Activated naive CD4-positive, alpha-beta T cell treated with anti-CD3 and anti-CD28 coated beads, Interleukin-2, amount 10 ng/mL, durations not matched to agents 7 days and 5 days (primary cell): ENCODE measurements at regions not wholly inside any gene's neighbourhood (a gene's known extent, or its start where the extent isn't known, plus 50 kb on each side); places are given as distances from the start of the nearest gene placed in this dataset.
A peak's percentile ranks its signal among the peaks of the same experiment; 100 is the strongest.
"Not testable (repeated sequence)": the region's sequence is repeated elsewhere in the genome, so short reads cannot be mapped to it uniquely, and the experiment has no call there.

Source experiments
- CTCF ChIA-PET: fragments of 350-600 bp; sonication (Branson Sonifier 250); formaldehyde crosslinking; loops from one replicate; lab custom pipeline; 2021; ENCODE audit warnings: antibody characterized with exemption; lab: Charles Lee
- DNase-seq: peaks from one replicate; pipeline ENCODE4 v3.0.0-alpha.2; 2020
- H3K27ac Mint-ChIP-seq: one replicate; pipeline ENCODE4 v1.8.0; 2021; ENCODE audit warnings: mild to moderate bottlenecking, moderate library complexity, mixed read lengths
- H3K27me3 Mint-ChIP-seq: one replicate; pipeline ENCODE4 v1.8.0; 2021; ENCODE audit warnings: mild to moderate bottlenecking, mixed read lengths
- H3K36me3 Mint-ChIP-seq: one replicate; pipeline ENCODE4 v1.8.0; 2021; ENCODE audit warnings: mixed read lengths
- H3K4me1 Mint-ChIP-seq: one replicate; pipeline ENCODE4 v1.8.0; 2021; ENCODE audit warnings: mixed read lengths
- H3K4me3 Mint-ChIP-seq: one replicate; pipeline ENCODE4 v1.8.0; 2021; ENCODE audit warnings: mild to moderate bottlenecking, moderate library complexity, mixed read lengths
- H3K9me3 Mint-ChIP-seq: one replicate; pipeline ENCODE4 v1.8.0; 2021; ENCODE audit warnings: mixed read lengths

DNA sequence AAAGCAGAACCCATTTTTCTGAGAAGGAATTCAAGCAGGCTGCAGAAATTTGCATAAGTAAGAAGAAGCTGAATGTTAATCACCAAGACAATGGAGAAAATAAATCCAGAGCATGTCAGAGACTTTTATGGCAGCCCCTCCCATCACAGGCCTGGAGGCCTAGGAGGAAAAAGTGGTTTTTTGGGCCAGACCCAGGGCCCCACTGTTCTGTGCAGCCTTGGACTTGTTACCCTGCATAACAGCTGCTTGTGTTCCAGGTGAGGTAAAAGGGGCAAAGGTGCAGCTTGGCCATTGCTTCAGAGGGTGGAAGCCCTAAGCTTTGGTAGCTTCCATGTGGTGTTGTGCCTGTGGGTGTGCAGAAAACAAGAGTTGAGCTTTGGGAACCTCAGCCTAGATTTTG is 1516.2 kb upstream of the PCDH10 start:
- H3K27ac Mint-ChIP-seq = no peak overlapping the region
- H3K27me3 Mint-ChIP-seq = no peaks in the 10 kb centered on the region
- H3K4me1 Mint-ChIP-seq = no peaks in the 10 kb centered on the region
- CTCF ChIA-PET = no interaction called here
- no peaks in the 10 kb centered on the region for H3K36me3 Mint-ChIP-seq
- DNase-seq = no peak
- H3K4me3 Mint-ChIP-seq = no peak overlapping the region
- H3K9me3 Mint-ChIP-seq = peaks cover 13% of the 10 kb centered on the region

DNA sequence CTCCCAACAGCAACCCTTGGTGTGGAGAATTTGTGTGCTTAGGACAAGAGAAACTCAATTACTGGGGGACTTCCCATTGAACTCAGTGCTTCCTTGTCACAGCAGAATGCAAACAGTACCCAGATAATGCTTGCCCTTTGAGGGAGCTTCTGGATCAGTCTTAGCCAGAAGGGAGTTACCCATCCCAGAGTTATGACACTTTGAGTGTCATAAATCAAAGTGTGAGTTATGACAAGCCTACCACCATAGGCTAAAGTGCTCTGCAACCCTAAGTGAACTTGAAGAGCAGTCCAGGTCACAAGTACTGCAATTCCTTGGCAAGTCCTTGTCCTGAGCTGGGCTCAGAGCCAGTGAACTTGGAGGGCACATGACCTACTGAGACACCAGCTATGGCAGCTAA is 1513.9 kb upstream of the PCDH10 start:
- peaks cover 16% of the 10 kb centered on the region for H3K9me3 Mint-ChIP-seq
- H3K27ac Mint-ChIP-seq = no peak overlapping the region
- H3K4me3 Mint-ChIP-seq = no peak overlapping the region
- no peaks in the 10 kb centered on the region for H3K27me3 Mint-ChIP-seq
- no peaks in the 10 kb centered on the region for H3K36me3 Mint-ChIP-seq
- no peaks in the 10 kb centered on the region for H3K4me1 Mint-ChIP-seq
- CTCF ChIA-PET = no interaction called here
- DNase-seq = no peak

DNA sequence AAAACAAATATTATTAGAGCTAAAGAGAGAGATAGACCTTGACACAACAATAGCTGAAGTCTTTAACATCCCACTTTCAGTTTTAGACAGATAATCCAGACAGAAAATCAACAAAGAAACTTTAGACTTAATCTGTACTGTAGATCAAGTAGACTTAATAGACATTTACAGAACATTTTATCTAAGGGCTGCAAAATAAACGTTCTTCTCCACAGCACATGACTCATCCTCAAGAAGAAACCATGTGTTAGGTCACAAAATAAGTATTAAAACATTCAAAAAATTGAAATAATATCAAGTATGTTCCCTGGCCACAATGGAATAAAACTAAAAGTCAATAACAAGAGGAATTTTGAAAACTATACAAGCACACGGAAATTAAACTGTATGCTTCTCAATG is 1510.3 kb upstream of the PCDH10 start:
- CTCF ChIA-PET = no interaction called here
- DNase-seq = no peak
- H3K27ac Mint-ChIP-seq = no peak overlapping the region
- no peaks in the 10 kb centered on the region for H3K36me3 Mint-ChIP-seq
- H3K9me3 Mint-ChIP-seq = peaks cover 9% of the 10 kb centered on the region
- H3K27me3 Mint-ChIP-seq = no peaks in the 10 kb centered on the region
- no peaks in the 10 kb centered on the region for H3K4me1 Mint-ChIP-seq
- H3K4me3 Mint-ChIP-seq = no peak overlapping the region

DNA sequence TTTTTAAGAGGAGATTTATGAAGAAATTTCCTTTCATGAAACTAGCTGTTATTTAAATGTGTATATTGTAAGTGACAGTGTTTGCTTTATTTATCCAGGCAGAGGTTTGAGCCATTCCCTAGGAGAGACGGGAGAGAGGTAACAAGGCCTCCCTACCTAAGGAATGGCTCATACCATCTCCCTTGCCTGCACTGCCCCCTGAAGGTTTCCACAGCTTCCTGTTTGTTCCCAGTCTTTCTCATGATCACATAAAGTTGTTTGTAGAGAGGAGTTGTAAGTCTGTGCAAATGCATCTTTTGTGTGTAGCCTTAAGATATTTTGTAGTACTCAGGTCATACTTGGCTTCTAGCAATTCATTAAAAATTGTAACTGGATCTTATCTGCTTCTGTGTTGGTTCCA is 1504.5 kb upstream of the PCDH10 start:
- H3K4me1 Mint-ChIP-seq = no peaks in the 10 kb centered on the region
- CTCF ChIA-PET = no interaction called here
- DNase-seq = no peak
- no peaks in the 10 kb centered on the region for H3K27me3 Mint-ChIP-seq
- no peak overlapping the region for H3K4me3 Mint-ChIP-seq
- H3K9me3 Mint-ChIP-seq = peaks cover 1% of the 10 kb centered on the region
- H3K27ac Mint-ChIP-seq = no peak overlapping the region
- H3K36me3 Mint-ChIP-seq = no peaks in the 10 kb centered on the region

DNA sequence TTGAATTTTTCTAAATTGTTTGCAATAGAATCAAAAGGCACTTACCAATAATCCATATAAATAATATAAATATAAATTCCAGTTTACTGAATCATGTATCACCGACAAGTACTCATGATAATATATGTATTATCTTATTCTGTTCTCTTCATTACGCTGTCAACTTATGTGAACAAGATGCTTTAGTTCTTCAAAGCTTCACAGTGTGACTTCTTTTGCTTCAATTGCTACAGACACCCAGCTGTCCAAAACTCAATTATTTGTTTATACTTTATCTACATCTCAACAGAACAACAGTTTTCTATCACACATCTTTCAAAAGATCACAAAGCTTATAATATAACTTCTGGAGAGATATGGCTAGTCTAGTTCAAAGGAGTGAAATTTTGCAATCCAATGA is 1499.9 kb upstream of the PCDH10 start:
- DNase-seq = no peak
- Mint-ChIP-seq H3K27me3 (no peaks in the 10 kb centered on the region), H3K4me1 (no peaks in the 10 kb centered on the region), H3K36me3 (no peaks in the 10 kb centered on the region), H3K27ac (no peak overlapping the region), H3K9me3 (no peaks in the 10 kb centered on the region), H3K4me3 (no peak overlapping the region)
- CTCF ChIA-PET = no interaction called here

DNA sequence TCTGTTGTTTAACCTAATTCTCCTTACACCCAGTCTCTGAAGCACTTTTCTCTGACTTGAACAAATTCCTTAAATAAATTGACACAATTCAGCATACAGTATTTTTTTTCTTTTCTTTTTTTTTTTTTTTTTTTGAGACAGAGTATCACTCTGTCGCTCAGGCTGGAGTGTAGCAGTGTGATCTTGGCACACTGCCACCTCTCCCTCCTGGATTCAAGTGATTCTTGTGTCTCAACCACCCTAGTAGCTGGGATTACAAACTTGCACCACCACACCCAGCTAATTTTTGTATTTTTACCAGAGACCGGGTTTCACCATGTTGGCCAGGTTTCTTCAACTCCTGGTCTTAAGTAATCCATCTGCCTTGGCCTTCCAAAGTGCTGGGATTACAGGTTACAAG is 1498.1 kb upstream of the PCDH10 start:
- Mint-ChIP-seq H3K4me1 (no peaks in the 10 kb centered on the region), H3K27me3 (no peaks in the 10 kb centered on the region), H3K27ac (no peak overlapping the region), H3K9me3 (no peaks in the 10 kb centered on the region), H3K36me3 (no peaks in the 10 kb centered on the region), H3K4me3 (no peak overlapping the region)
- DNase-seq = no peak
- CTCF ChIA-PET = no interaction called here

DNA sequence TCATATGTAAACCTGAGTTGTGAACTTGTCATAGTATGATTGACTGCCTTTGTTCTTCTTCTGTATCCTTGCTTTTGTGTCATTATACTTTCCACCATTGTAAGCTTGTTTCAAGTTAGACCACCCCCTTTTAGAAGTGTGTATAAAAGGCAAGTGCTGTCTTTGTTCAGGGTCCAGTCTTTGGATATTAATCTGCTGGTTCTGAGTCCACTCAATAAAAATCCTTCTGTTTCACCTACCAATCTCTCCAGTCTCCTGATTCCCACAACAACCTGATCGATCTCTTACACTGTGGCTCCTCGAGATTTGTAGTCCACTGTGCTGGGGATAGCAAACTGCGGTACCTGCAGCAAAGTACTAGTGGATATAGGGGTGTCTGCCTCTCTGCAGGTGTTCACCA is 1465.8 kb upstream of the PCDH10 start:
- H3K9me3 Mint-ChIP-seq = peaks cover 10% of the 10 kb centered on the region
- H3K27ac Mint-ChIP-seq, H3K4me1 Mint-ChIP-seq, CTCF ChIA-PET, H3K27me3 Mint-ChIP-seq, H3K4me3 Mint-ChIP-seq, H3K36me3 Mint-ChIP-seq, DNase-seq: not testable (repeated sequence)

DNA sequence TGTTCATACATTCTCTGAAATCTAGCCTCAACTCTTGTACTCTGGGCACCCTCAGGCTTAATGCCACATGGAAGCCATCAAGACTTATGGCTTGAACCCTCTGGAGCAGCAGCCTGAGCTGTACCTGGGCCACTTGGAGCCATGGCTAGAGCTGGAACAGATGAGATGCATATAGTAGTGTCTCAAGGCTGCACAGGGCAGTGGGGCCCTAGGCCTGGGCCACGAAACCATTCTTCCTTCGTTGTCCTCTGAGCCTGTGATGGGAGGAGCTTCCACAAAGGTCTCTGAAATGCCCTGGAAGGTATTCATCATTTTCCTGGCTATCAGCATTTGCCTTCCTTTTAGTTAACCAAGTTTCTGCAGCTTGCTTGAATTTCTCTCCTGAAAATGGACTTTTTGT is 1427.2 kb upstream of the PCDH10 start:
- Mint-ChIP-seq H3K4me1 (no peaks in the 10 kb centered on the region), H3K36me3 (no peaks in the 10 kb centered on the region), H3K27ac (no peak overlapping the region)

DNA sequence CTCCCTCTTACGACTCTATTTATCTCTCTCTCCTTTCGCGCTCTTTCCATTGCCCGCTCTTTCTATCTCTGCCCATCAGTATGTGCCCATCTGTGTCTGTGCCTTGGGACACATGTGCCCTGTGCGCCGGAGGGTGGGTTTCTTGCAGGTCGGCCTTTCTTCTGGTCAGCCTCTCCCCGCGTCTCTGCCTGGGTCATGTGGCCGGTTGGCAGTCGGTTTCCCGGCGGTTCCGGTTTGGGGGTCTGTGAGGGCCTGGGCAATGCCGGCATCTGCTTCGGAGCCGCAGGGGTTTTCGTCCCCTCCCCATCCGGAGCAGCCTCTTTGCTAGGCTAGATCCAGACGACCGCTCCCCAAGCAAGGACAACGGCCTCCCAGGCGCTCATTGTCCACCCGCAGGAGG is 1426.0 kb upstream of the PCDH10 start:
- DNase-seq, H3K9me3 Mint-ChIP-seq, CTCF ChIA-PET, H3K27ac Mint-ChIP-seq, H3K36me3 Mint-ChIP-seq, H3K4me1 Mint-ChIP-seq, H3K4me3 Mint-ChIP-seq, H3K27me3 Mint-ChIP-seq: not testable (repeated sequence)

More for the DNA sequence above, 1427.2 kb upstream of the PCDH10 start:
- no peak overlapping the region for H3K4me3 Mint-ChIP-seq
- CTCF ChIA-PET = no interaction called here
- H3K27me3 Mint-ChIP-seq = no peaks in the 10 kb centered on the region
- H3K9me3 Mint-ChIP-seq = peaks cover 6% of the 10 kb centered on the region
- DNase-seq = no peak

DNA sequence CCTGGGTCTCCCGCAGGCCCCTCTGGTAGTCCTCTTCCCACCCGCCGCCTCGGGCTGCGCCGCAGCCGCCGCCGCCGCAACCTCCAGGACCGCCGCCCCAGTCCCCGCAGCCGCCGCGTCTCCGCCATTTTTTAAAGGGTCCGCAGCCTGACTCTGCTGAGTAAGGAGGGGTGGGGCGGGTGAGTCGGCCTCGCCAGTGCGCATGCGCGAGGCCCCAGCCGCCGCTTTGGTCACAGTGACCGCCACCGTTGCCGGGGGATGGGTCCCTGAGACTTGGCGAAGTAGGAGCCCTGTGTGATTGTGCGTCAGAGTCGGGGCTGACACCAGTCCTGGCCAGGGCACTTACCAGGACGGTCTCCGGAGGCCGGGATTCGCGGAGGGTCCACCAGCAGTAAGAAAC is 1424.2 kb upstream of the PCDH10 start:
- H3K4me1 Mint-ChIP-seq, H3K27ac Mint-ChIP-seq, H3K9me3 Mint-ChIP-seq, CTCF ChIA-PET, H3K27me3 Mint-ChIP-seq, H3K36me3 Mint-ChIP-seq, H3K4me3 Mint-ChIP-seq: not testable (repeated sequence)
- peak; percentile 54 for DNase-seq

DNA sequence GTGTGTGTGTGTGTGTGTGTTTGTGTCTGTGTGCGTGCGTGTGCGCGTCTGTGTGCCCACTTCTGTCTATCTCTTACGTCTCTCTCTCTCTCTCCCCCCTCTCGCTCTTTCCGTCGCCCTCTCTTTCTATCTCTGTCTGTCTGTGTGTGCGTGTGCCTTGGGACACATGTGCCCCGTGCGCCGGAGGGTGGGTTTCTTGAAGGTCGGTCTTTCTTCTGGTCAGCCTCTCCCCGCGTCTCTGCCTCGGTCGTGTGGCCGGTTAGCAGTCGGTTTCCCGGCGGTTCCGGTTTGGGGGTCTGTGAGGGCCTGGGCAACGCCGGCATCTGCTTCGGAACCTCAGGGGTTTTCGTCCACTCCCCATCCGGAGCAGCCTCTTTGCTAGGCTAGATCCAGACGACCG is 1423.6 kb upstream of the PCDH10 start:
- H3K9me3 Mint-ChIP-seq, H3K4me1 Mint-ChIP-seq, DNase-seq, CTCF ChIA-PET, H3K36me3 Mint-ChIP-seq, H3K4me3 Mint-ChIP-seq, H3K27me3 Mint-ChIP-seq, H3K27ac Mint-ChIP-seq: not testable (repeated sequence)

DNA sequence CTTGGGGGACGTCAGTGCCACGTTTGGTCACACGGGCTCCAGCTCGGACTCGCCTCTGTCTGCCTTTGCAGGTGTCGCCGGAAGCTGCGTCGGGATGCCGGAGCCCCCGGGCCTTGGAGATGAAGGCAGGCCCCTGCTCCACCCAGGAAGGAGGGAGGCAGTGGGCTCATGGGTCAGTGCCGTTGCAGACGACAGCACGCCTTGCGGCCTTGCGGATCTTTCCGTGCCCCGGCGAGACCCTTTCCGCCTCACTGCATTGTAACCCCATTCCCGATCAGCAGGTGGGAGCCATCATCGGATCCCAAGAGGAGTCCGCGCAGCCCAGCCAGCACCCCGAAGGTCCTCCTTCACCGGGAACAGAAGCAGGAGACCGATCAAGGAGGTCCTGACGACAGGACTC is 1422.2 kb upstream of the PCDH10 start:
- H3K27ac Mint-ChIP-seq, H3K4me3 Mint-ChIP-seq, H3K36me3 Mint-ChIP-seq, CTCF ChIA-PET, DNase-seq, H3K4me1 Mint-ChIP-seq, H3K27me3 Mint-ChIP-seq, H3K9me3 Mint-ChIP-seq: not testable (repeated sequence)

DNA sequence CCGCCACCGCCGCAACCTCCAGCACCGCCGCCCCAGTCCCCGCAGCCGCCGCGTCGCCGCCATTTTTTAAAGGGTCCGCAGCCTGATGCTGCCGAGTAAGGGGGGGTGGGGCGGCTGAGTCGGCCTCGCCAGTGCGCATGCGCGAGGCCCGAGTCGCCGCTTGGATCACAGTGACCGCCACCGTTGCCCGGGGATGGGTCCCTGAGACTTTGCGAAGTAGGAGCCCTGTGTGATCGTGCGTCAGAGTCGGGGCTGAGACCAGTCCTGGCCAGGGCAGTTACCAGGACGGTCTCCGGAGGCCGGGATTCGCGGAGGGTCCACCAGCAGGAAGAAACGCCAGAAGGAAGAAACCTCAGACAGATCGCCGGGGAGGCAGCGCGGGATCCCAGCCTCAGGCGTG is 1421.7 kb upstream of the PCDH10 start:
- DNase-seq, H3K4me3 Mint-ChIP-seq, H3K27ac Mint-ChIP-seq, H3K4me1 Mint-ChIP-seq, H3K27me3 Mint-ChIP-seq, CTCF ChIA-PET, H3K9me3 Mint-ChIP-seq, H3K36me3 Mint-ChIP-seq: not testable (repeated sequence)

DNA sequence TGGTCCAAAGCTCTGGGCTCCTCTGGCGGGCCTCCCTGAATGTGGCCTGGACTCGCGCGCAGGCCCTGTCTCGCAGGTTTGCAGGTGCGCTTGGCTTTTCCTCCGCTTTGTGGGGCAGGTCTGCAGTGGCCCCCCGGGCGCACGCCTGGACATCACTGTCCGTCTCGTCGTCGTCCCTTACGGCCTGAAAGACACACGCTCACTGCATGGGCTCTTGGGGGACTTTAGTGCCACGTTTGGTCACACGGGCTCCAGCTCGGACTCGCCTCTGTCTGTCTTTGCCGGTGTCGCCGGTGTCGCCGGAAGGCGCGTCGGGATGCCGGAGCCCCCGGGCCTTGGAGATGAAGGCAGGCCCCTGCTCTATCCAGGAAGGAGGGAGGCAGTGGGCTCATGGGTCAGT is 1419.9 kb upstream of the PCDH10 start:
- CTCF ChIA-PET, H3K36me3 Mint-ChIP-seq, H3K9me3 Mint-ChIP-seq, DNase-seq, H3K4me1 Mint-ChIP-seq, H3K27ac Mint-ChIP-seq, H3K27me3 Mint-ChIP-seq, H3K4me3 Mint-ChIP-seq: not testable (repeated sequence)

DNA sequence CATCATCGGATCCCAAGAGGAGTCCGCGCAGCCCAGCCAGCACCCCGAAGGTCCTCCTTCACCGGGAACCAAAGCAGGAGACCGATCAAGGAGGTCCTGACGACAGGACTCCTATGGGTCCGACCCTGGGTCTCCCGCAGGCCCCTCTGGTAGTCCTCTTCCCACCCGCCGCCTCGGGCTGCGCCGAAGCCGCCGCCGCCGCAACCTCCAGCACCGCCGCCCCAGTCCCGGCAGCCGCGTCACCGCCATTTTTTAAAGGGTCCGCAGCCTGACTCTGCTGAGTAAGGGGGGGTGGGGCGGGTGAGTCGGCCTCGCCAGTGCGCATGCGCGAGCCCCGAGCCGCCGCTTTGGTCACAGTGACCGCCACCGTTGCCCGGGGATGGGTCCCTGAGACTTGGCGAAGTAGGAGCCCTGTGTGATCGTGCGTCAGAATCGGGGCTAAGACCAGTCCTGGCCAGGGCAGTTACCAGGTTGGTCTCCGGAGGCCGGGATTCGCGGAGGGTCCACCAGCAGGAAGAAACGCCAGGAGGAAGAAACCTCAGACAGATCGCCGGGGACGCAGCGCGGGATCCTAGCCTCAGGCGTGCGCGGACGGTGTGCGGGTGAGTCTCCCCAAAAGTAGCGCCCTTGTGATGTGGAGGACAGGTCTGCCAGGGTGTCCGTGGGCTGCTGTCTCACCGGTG is 1419.2 kb upstream of the PCDH10 start:
- H3K27me3 Mint-ChIP-seq, CTCF ChIA-PET, H3K4me3 Mint-ChIP-seq, H3K27ac Mint-ChIP-seq, H3K9me3 Mint-ChIP-seq, H3K4me1 Mint-ChIP-seq, DNase-seq, H3K36me3 Mint-ChIP-seq: not testable (repeated sequence)

DNA sequence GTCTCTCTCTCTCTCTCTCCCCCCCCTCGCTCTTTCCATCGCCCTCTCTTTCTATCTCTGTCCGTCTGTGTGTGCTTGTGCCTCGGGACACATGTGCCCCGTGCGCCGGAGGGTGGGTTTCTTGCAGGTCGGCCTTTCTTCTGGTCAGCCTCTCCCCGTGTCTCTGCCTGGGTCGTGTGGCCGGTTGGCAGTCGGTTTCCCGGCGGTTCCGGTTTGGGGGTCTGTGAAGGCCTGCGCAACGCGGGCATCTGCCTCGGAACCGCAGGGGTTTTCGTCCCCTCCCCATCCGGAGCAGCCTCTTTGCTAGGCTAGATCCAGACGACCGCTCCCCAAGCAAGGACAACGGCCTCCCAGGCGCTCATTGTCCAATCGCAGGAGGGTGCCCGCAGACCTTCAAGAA is 1418.5 kb upstream of the PCDH10 start:
- H3K27me3 Mint-ChIP-seq, H3K9me3 Mint-ChIP-seq, H3K4me1 Mint-ChIP-seq, H3K36me3 Mint-ChIP-seq, H3K4me3 Mint-ChIP-seq, CTCF ChIA-PET, H3K27ac Mint-ChIP-seq, DNase-seq: not testable (repeated sequence)
